Endothelial cell of umbilical vein (primary cell): ENCODE measurements at regions not wholly inside any gene's neighbourhood (a gene's known extent, or its start where the extent isn't known, plus 50 kb on each side); places are given as distances from the start of the nearest gene placed in this dataset.

Source experiments
- BruUV-seq: library from RNA; stranded (reverse); fragments of 400-500 nt; replicated peaks from 2 replicates; lab custom pipeline; 2021; lab: Mats Ljungman, UMichigan
- CTCF ChIA-PET: fragments of 300-600, 350-600 bp; sonication (Branson Sonifier 250); formaldehyde crosslinking; loops from one replicate; lab custom pipeline; 2021; ENCODE audit warnings: antibody characterized with exemption, inconsistent platforms; lab: Charles Lee
- POLR2A ChIA-PET: fragments of 300-600, 350-600 bp; sonication (Branson Sonifier 250); formaldehyde crosslinking; loops from one replicate; lab custom pipeline; 2021; ENCODE audit warnings: antibody characterized with exemption, inconsistent platforms; lab: Charles Lee
- DNase-seq: peaks from one replicate; pipeline ENCODE4 v3.0.0-alpha.2; 2011; ENCODE audit warnings: low read depth, low spot score
- FAIRE-seq: peaks from 2 replicates; lab custom pipeline; 2011; peaks lifted over from hg19 to GRCh38; lab: Jason Lieb, UNC
- H2AFZ ChIP-seq: 2 replicates; pipeline ENCODE4 v1.6.0; 2012; ENCODE audit warnings: low read depth, low read length, control low read depth, inconsistent platforms
- H3K27ac ChIP-seq: 2 replicates; pipeline ENCODE4 v1.5.1; 2011; ENCODE audit warnings: low read depth, mild to moderate bottlenecking, control low read depth, low read length, moderate library complexity; ENCODE audit not compliant: insufficient read depth
- H3K27me3 ChIP-seq, 2 experiments: 2 replicates each; pipeline versions ENCODE4 v1.6.0 to v1.6.1; 2011; ENCODE audit warnings: low read length in 2 of 2, mixed read lengths in 1 of 2; ENCODE audit not compliant: control insufficient read depth in 2 of 2, insufficient read depth in 2 of 2
- H3K36me3 ChIP-seq, 2 experiments: 2 replicates in 1 of 2; 3 replicates in 1 of 2; pipeline ENCODE4 v1.5.1; 2011; ENCODE audit warnings: low read length in 2 of 2, mild to moderate bottlenecking in 1 of 2, moderate library complexity in 1 of 2; ENCODE audit not compliant: control insufficient read depth in 2 of 2, insufficient read depth in 2 of 2; ENCODE audit errors: extremely low read depth in 1 of 2
- H3K4me1 ChIP-seq: 3 replicates; pipeline ENCODE4 v1.5.1; 2011; ENCODE audit warnings: mild to moderate bottlenecking, low read length; ENCODE audit not compliant: control insufficient read depth, insufficient read depth; ENCODE audit errors: extremely low read depth
- H3K4me2 ChIP-seq: 2 replicates; pipeline ENCODE4 v1.6.1; 2011; ENCODE audit warnings: low read length, control low read depth, mixed read lengths; ENCODE audit not compliant: insufficient read depth
- H3K4me3 ChIP-seq, 3 experiments: fragments of 200-600 bp in 1 of 3; sonication (generic), shearing (Covaris generic) in 1 of 3; replicated peaks in 1 of 3; 2 replicates each; pipeline ENCODE4 v1.5.1; 2011 to 2016; ENCODE audit warnings: control low read depth in 3 of 3, low read length in 3 of 3, mild to moderate bottlenecking in 2 of 3, inconsistent platforms in 1 of 3, low read depth in 1 of 3, moderate library complexity in 1 of 3; ENCODE audit not compliant: insufficient read depth in 1 of 3
- H3K79me2 ChIP-seq: 2 replicates; pipeline ENCODE4 v1.6.0; 2012; ENCODE audit warnings: low read length, inconsistent platforms; ENCODE audit not compliant: control insufficient read depth, insufficient read depth
- H3K9ac ChIP-seq: replicated peaks from 2 replicates; pipeline ENCODE3; 2011; ENCODE audit warnings: low read length, control low read depth; ENCODE audit not compliant: insufficient read depth; ENCODE audit errors: extremely low read depth
- H3K9me1 ChIP-seq: replicated peaks from 3 replicates; pipeline ENCODE4 v1.6.0; 2011; ENCODE audit warnings: mild to moderate bottlenecking, low read length; ENCODE audit not compliant: control insufficient read depth, insufficient read depth; ENCODE audit errors: extremely low read depth
- H3K9me3 ChIP-seq: replicated peaks from 2 replicates; pipeline ENCODE4 v1.5.1; 2012; ENCODE audit warnings: low read length, inconsistent platforms; ENCODE audit not compliant: control insufficient read depth, insufficient read depth
- H4K20me1 ChIP-seq: replicated peaks from 2 replicates; pipeline ENCODE3; 2011; ENCODE audit warnings: mild to moderate bottlenecking, low read length; ENCODE audit not compliant: control insufficient read depth, insufficient read depth; ENCODE audit errors: extremely low read depth
- EZH2 ChIP-seq: IDR thresholded peaks from 2 replicates; pipeline ENCODE4 v1.6.1; 2012; ENCODE audit warnings: borderline replicate concordance, low read depth, mild to moderate bottlenecking, moderate library complexity, low read length, inconsistent platforms; ENCODE audit not compliant: severe bottlenecking
- FOS ChIP-seq: IDR thresholded peaks from 2 replicates; pipeline ENCODE4 v1.6.1; 2011; ENCODE audit warnings: mild to moderate bottlenecking, low read length, moderate library complexity, borderline replicate concordance; ENCODE audit not compliant: insufficient read depth
- GATA2 ChIP-seq: IDR thresholded peaks from 2 replicates; pipeline ENCODE4 v1.7.0; 2011; ENCODE audit warnings: low read depth, mild to moderate bottlenecking, moderate library complexity, mixed read lengths, low read length; ENCODE audit not compliant: insufficient read length, insufficient read depth
- JUN ChIP-seq: IDR thresholded peaks from 2 replicates; pipeline ENCODE4 v1.6.1; 2011; ENCODE audit warnings: borderline replicate concordance, low read depth; ENCODE audit not compliant: insufficient read length, insufficient read depth
- MYC ChIP-seq: IDR thresholded peaks from one replicate; pipeline ENCODE4 v1.6.1; 2011; ENCODE audit warnings: mild to moderate bottlenecking, low read depth, low read length
- POLR2A ChIP-seq: IDR thresholded peaks from 2 replicates; pipeline ENCODE4 v1.6.1; 2012; ENCODE audit warnings: low read depth, mild to moderate bottlenecking, control low read depth, low read length
- POLR2AphosphoS5 ChIP-seq: IDR thresholded peaks from 2 replicates; pipeline ENCODE4 v1.6.1; 2012; ENCODE audit warnings: low read depth, mild to moderate bottlenecking, control low read depth, low read length, moderate library complexity; ENCODE audit not compliant: insufficient read depth
- dilution Hi-C: fragments of 300-500 bp; cut with MboI; formaldehyde crosslinking; loops from one replicate; pipeline ENCODE4 v1.15.0; 2019; ENCODE audit warnings: low sequenced_read_pairs; ENCODE audit not compliant: extremely low pct_ligation_motif_present
- intact Hi-C: fragments of 100-400 bp; cut with micrococcal nuclease; formaldehyde crosslinking; loops from one replicate; pipeline ENCODE4 v1.10.0; 2022
- TF ChIP-seq, protein P1 (sequence below): IDR thresholded peaks from 2 replicates; pipeline ENCODE4 v1.6.1; 2011; ENCODE audit not compliant: insufficient read depth, insufficient read length
- TF ChIP-seq, protein P2 (sequence below), 2 donors: IDR thresholded peaks; 1 replicate in 1 of 2; 2 replicates in 1 of 2; pipeline ENCODE4 v1.5.1; 2011; ENCODE audit warnings: low read length in 2 of 2, mild to moderate bottlenecking in 2 of 2, moderate library complexity in 2 of 2, control low read depth in 1 of 2, inconsistent platforms in 1 of 2, low read depth in 1 of 2; ENCODE audit not compliant: insufficient read depth in 1 of 2; ENCODE audit errors: extremely low read depth in 1 of 2

DNA sequence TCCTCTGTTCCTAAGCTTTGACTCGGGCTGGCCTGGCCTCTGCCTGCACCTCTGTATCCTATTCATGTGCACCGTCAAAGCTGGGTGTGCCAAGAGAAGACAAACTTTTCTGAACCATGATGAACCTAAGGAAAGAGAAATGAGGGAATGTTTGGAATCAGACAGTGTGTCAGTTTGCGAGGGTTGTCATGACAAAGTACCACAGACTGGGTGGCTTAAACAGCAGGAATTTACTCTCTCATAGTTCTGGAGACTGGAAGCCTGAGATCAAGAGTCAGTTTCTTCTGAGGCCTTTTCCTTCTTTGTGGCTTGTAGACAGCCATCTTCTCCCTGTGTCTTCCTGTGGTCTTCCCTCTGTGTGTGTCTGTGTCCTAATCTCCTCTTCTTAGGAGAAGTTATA is 129.0 kb downstream of the KATNIP start:
- Histone ChIP-seq H3K79me2 (no peaks in the 10 kb centered on the region), H3K9me3 (no peaks in the 10 kb centered on the region), H2AFZ (no peak overlapping the region), H3K9me1 (no peaks in the 10 kb centered on the region), H3K27ac (no peak overlapping the region), H4K20me1 (no peaks in the 10 kb centered on the region), H3K27me3 (no peaks in the 10 kb centered on the region), H3K4me2 (no peak overlapping the region), H3K4me3 (no peak overlapping the region), H3K36me3 (peaks cover 0 to 6% of the 10 kb centered on the region in 2 experiments), H3K4me1 (peaks cover 10% of the 10 kb centered on the region), H3K9ac (no peak overlapping the region)
- ChIA-PET CTCF (no interaction called here), POLR2A (no interaction called here)
- dilution Hi-C loops = no loop called here
- TF ChIP-seq, protein P1, sequence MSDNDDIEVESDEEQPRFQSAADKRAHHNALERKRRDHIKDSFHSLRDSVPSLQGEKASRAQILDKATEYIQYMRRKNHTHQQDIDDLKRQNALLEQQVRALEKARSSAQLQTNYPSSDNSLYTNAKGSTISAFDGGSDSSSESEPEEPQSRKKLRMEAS = no peak
- TF ChIP-seq EZH2 (no peak), JUN (no peak), POLR2A (no peak), MYC (no peak), POLR2AphosphoS5 (no peak), FOS (no peak), GATA2 (no peak)
- TF ChIP-seq, protein P2, sequence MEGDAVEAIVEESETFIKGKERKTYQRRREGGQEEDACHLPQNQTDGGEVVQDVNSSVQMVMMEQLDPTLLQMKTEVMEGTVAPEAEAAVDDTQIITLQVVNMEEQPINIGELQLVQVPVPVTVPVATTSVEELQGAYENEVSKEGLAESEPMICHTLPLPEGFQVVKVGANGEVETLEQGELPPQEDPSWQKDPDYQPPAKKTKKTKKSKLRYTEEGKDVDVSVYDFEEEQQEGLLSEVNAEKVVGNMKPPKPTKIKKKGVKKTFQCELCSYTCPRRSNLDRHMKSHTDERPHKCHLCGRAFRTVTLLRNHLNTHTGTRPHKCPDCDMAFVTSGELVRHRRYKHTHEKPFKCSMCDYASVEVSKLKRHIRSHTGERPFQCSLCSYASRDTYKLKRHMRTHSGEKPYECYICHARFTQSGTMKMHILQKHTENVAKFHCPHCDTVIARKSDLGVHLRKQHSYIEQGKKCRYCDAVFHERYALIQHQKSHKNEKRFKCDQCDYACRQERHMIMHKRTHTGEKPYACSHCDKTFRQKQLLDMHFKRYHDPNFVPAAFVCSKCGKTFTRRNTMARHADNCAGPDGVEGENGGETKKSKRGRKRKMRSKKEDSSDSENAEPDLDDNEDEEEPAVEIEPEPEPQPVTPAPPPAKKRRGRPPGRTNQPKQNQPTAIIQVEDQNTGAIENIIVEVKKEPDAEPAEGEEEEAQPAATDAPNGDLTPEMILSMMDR (IDR thresholded peaks at IDR 0.05; ENCODE audit: extremely low read depth in 1 of 2, insufficient read depth in 1 of 2, low read depth in 1 of 2, low read length in 2 of 2) = no peak
- FAIRE-seq = no peak
- no TSS peak for BruUV-seq
- no peak for DNase-seq
- intact Hi-C loops = no loop called here
